Psoas muscle (tissue), 7 donors: ENCODE measurements at regions not wholly inside any gene's neighbourhood (a gene's known extent, or its start where the extent isn't known, plus 50 kb on each side); places are given as distances from the start of the nearest gene placed in this dataset.

Experiments
- ATAC-seq, 4 donors: fragments of 200-7000 bp; cut with Tn5 transposase; one replicate each; pipeline ENCODE4 v1.9.1; 2020; ENCODE audit warnings: moderate library complexity in 3 of 4, mild to moderate bottlenecking in 2 of 4
- DNase-seq, 2 donors: peaks; one replicate each; pipeline ENCODE4 v3.0.0-alpha.2; 2020
- H3K27ac ChIP-seq: fragments of 200-600 bp; one replicate; pipeline ENCODE4 v1.8.0; 2022
- H3K27me3 ChIP-seq, 3 donors: fragments of 200-600 bp in 1 of 3; one replicate each; pipeline versions ENCODE4 v1.6.1 to v1.8.0; 2013 to 2022; ENCODE audit warnings: low read length in 2 of 3, mild to moderate bottlenecking in 2 of 3, moderate library complexity in 1 of 3; ENCODE audit not compliant: insufficient read depth in 3 of 3
- H3K36me3 ChIP-seq, 2 donors: fragments of 200-600 bp in 1 of 2; one replicate each; pipeline versions ENCODE4 v1.6.1 to v1.8.0; 2013 to 2022; ENCODE audit warnings: low read depth in 1 of 2, mild to moderate bottlenecking in 1 of 2, moderate library complexity in 1 of 2; ENCODE audit not compliant: insufficient read depth in 1 of 2
- H3K4me1 ChIP-seq: fragments of 200-600 bp; one replicate; pipeline ENCODE4 v1.8.0; 2022
- H3K4me3 ChIP-seq: fragments of 200-600 bp; one replicate; pipeline ENCODE4 v1.8.0; 2022; ENCODE audit warnings: mild to moderate bottlenecking
- H3K9me3 ChIP-seq: fragments of 200-600 bp; one replicate; pipeline ENCODE4 v1.8.0; 2022
- CTCF ChIP-seq: fragments of 200-600 bp; IDR thresholded peaks from one replicate; pipeline ENCODE4 v1.8.0; 2022; ENCODE audit warnings: antibody characterized with exemption
- WGBS, 3 donors: extraction: QIAGEN DNeasy Blood & Tissue Kit; methylation state at CpG; one replicate each; pipeline versions ENCODE4 v1.1.6 to v1.1.7; 2013; 5-methylcytosine and 5-hydroxymethylcytosine counted together
- intact Hi-C, 2 donors: fragments of 100-400 bp; cut with DNase I; formaldehyde crosslinking; loops; one replicate each; pipeline versions ENCODE4 v1.11.0 to v1.14.2; 2022
- donor health status: healthy with polysubstance abuse.
- donor health status: DM: no; HTN: no; CAD: no; lungs with moderate emphysema.
- donor health status: Bipolar disorder and iron deficiency.
- donor health status: healthy.
- donor health status: DM: yes; HTN: yes; CAD: no.
- donor health status: DM: no; HTN: no; CAD: no.
- donor health status: DM: yes; HTN: yes; CAD: no.

- Histone ChIP-seq H3K36me3 (no peaks in the 10 kb centered on the region), H3K9me3 (peaks cover 2% of the 10 kb centered on the region), H3K4me1 (no peaks in the 10 kb centered on the region), H3K27ac (no peak overlapping the region), H3K4me3 (no peak overlapping the region), H3K27me3 (peaks cover 0 to 13% (median 0%) of the 10 kb centered on the region in 3 donors)
- no peak for TF ChIP-seq CTCF
- 37 to 61% (median 61%) methylated on average over 2 of the region's 2 CpGs for WGBS, 3 donors
- no peak for ATAC-seq
- intact Hi-C loops = no loop called here
- DNase-seq = no peak
Observed at GRCh38 chrX:45540181-45540580, 339.5 kb upstream of the DIPK2B start.

- DNase-seq (no peak), ATAC-seq (no peak)
- no peak for TF ChIP-seq CTCF
- WGBS, 3 donors = 53 to 95% (median 86%) methylated on average over 1 of the region's 1 CpG
- no peaks in the 10 kb centered on the region for H3K36me3 ChIP-seq
- no peak overlapping the region for H3K4me3 ChIP-seq
- peaks cover 0 to 16% (median 0%) of the 10 kb centered on the region in 3 donors for H3K27me3 ChIP-seq
- H3K9me3 ChIP-seq = peaks cover 10% of the 10 kb centered on the region
- intact Hi-C loops = no loop called here
- no peaks in the 10 kb centered on the region for H3K4me1 ChIP-seq
- H3K27ac ChIP-seq = no peak overlapping the region
Observed at GRCh38 chrX:45537936-45538335, 337.3 kb upstream of the DIPK2B start.

DNA sequence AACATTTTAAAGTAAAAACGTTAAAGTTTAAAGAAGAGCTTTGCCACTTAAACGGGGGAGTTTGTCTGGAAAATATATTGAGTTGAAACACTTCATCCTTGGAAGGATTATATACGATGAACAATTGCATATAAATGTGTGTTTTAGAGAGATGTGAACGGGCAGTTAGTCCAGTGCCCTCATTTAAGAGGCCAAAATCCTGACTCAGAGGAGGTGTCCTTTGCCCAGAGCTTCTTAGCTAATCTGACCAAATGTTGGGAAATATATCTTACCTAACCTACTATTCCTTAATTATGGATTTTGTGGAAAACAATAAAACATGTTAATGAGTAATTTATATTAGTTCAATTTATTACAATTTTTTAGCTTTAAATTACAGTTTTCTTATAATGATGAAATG lies 327.2 kb upstream of the DIPK2B start:
- TF ChIP-seq CTCF = no peak
- WGBS, 3 donors = 61 to 88% (median 82%) methylated on average over 4 of the region's 4 CpGs
- DNase-seq (no peak), ATAC-seq (no peak)
- no peaks in the 10 kb centered on the region for H3K4me1 ChIP-seq
- H3K27me3 ChIP-seq = peaks cover 0 to 28% (median 0%) of the 10 kb centered on the region in 3 donors
- intact Hi-C loops = no loop called here
- H3K27ac ChIP-seq = no peak overlapping the region
- no peaks in the 10 kb centered on the region for H3K36me3 ChIP-seq
- no peaks in the 10 kb centered on the region for H3K9me3 ChIP-seq
- no peak overlapping the region for H3K4me3 ChIP-seq

DNA sequence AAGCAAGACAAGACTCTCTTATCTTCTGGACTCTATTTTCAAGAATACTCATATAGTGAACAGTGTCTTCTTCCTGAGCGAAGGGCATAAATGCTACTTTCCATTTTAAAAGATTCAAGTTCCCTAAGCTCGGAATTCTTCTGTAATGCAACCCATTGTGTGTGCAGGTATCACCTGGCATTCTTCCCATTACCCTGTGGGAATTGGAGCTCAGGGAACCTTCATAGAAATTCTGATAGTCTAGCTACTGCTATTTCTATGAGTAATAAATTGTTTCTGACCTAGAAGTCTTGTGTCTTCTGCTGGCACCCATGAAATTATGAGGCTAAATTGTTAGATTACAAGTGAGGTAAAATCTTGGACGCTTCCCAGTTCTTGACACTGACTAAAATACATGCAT lies 324.1 kb upstream of the DIPK2B start:
- no peaks in the 10 kb centered on the region for H3K4me1 ChIP-seq
- no peak overlapping the region for H3K4me3 ChIP-seq
- TF ChIP-seq CTCF = no peak
- H3K36me3 ChIP-seq = no peaks in the 10 kb centered on the region
- ATAC-seq = no peak
- no peak overlapping the region for H3K27ac ChIP-seq
- whole genome bisulfite sequencing, 3 donors = 64 to 92% (median 87%) methylated on average over 3 of the region's 3 CpGs
- no peaks in the 10 kb centered on the region for H3K9me3 ChIP-seq
- no peak for DNase-seq
- intact Hi-C loops = no loop called here
- H3K27me3 ChIP-seq = peaks cover 0 to 20% (median 0%) of the 10 kb centered on the region in 3 donors

DNA sequence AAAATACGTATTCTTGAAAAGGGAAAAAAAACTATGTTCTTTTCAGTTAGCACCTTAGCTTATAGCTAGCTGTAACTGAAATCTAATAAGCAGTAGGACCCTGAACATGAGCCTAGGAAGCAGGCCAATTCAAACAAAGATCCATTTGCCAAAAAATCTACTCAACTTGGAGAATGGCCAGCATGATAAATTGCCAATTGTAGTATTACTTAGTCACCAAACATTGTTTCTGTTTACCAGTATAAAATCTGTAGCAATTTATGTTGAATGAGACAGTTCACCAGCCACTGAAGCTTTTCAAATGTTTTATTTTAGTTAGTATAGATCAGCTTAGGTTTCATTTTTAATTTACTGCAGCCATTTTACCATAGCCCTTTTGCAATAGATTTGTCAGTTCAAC lies 323.6 kb upstream of the DIPK2B start:
- H3K36me3 ChIP-seq = no peaks in the 10 kb centered on the region
- no peak for DNase-seq
- no peak overlapping the region for H3K27ac ChIP-seq
- intact Hi-C loops = no loop called here
- no peak for ATAC-seq
- H3K4me1 ChIP-seq = no peaks in the 10 kb centered on the region
- H3K4me3 ChIP-seq = no peak overlapping the region
- WGBS, 3 donors = 89 to 100% (median 94%) methylated on average over 1 of the region's 1 CpG
- no peak for TF ChIP-seq CTCF
- peaks cover 0 to 20% (median 0%) of the 10 kb centered on the region in 3 donors for H3K27me3 ChIP-seq
- H3K9me3 ChIP-seq = no peaks in the 10 kb centered on the region
